Activated CD4-positive, CD25-positive, alpha-beta regulatory T cell (primary cell): ENCODE measurements at regions not wholly inside any gene's neighbourhood (a gene's known extent, or its start where the extent isn't known, plus 50 kb on each side); places are given as distances from the start of the nearest gene placed in this dataset.
"Not testable (repeated sequence)": the region's sequence is repeated elsewhere in the genome, so short reads cannot be mapped to it uniquely, and the experiment has no call there.

Experiments used
- DNase-seq, 4 experiments: peaks; one replicate each; lab custom pipeline; 2025; lab: John Stamatoyannopoulos, UW

DNA sequence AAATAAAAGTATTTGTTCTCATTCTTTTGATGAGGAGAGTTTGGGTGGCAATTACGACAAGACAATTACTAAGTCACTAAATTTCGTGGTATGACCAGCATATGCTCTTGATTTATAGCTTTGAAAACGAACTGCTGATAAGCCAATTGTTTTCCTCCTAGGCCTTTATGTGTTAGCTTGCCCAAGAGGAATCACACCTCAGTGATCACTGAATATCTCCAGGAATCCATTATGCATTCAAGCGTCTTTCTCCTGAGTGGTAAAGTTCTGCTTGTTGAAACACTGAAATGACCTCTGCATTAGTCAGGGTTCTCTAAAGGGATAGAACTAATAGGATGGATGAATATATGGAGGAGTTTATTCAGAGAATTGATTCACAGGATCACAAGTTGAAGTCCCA lies 677.7 kb upstream of the MEF2C start:
- no peak for DNase-seq

GRCh38 chr5:89556215-89556913 lies 673.4 kb upstream of the MEF2C start:
- DNase-seq: no peak

- DNase-seq: no peak
Measured at GRCh38 chr5:89546657-89547056, 663.7 kb upstream of the MEF2C start.

DNA sequence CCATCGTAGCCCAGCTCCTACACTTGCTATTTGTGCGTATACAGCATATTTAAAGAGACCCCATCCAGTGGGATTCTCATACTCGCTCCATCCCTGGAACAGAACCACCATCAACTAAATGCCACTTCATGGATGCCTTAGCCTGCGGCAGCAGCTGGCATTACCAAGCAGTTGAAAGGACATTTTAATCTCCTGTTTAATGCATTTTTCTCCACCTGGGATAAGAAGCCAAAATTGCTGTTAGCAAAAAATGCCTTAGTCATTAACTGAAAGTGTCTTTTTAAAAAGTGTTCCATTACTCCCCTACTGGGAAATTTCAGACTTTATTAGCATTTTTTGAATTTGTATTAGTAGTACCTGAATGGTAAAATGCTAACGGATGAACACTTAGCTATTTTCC lies 662.6 kb upstream of the MEF2C start:
- DNase-seq: no peak

DNA sequence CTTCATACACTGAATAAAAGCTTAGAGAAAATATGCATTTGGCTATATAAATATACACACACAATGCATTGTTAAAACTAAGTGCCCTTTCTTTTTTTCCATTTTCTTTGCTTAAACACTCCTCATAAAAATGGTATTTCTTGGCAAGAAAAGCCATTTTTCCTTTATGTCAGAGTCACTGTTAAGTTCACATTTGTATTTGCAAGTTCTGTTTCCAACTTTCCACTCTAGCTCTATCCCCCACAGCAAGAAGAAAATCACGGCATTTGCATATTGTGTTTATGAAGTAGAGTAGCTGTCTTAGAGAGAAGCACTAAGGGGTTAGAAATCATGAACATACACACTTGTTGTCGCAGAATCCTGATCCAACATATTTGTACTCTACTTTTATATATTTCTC lies 662.1 kb upstream of the MEF2C start:
- no peak for DNase-seq

- no peak for DNase-seq
Measured at GRCh38 chr5:89542736-89543135, 659.8 kb upstream of the MEF2C start.

- DNase-seq: no peak
Measured at GRCh38 chr5:89537800-89538199, 654.8 kb upstream of the MEF2C start.

DNA sequence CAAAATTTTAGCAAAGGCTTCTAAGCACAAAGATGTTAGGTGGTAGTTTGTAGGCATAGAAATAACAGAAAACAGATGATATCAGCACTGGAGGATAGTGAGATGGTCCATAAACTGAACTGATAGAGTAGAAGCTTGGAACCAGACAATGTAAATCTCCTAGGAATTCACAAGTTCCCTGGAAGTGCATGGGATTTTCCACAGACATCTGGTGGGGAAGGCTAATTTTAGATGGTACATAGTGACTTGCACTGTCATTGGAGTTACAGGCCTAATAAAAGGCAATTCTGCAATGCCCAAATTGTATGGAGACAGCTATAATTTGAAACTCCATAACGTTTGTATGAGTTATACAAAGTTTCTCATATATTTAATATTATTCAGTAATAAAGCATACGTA lies 653.0 kb upstream of the MEF2C start:
- DNase-seq: no peak

GRCh38 chr5:89535411-89535810 lies 652.4 kb upstream of the MEF2C start:
- no peak for DNase-seq

- DNase-seq: no peak
Measured at GRCh38 chr5:89534331-89534730, 651.3 kb upstream of the MEF2C start.

DNA sequence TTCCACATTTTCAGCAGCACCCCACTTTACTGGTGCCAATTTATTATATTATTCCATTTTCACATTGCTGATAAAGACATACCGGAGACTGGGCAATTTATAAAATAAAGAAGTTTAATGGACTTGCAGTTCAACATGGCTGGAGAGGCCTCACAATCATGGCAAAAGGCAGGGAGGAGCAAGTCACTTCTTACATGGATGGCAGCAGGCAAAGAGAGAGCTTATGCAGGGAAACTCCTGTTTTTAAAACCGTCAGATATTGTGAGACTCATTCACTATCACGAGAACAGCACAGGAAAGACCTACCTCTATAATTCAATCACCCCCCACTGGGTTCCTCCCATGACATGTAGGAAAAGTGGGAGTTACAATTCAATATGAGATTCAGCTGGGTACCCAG lies 641.8 kb upstream of the MEF2C start:
- no peak for DNase-seq

DNA sequence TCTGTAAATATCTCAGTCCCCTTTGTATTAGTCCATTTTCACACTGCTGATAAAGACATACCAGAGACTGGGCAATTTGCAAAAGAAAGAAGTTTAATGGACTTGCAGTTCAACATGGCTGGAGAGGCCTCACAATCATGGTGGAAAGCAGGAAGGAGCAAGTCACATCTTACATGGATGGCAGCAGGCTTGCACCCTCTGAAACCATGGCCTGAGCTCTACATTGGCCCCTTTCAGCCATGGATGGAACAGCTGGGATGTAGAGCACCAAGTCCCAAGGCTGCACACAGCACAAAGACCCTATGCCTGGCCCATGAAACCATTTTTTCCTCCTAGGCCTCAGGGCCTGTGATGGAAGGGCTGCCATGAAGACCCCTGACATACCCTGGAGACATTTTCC lies 640.9 kb upstream of the MEF2C start:
- DNase-seq: not testable (repeated sequence)

- no peak for DNase-seq
Measured at GRCh38 chr5:89520771-89521170, 637.8 kb upstream of the MEF2C start.

GRCh38 chr5:89513299-89514044 lies 630.5 kb upstream of the MEF2C start:
- DNase-seq: no peak

GRCh38 chr5:89504051-89504450 lies 621.1 kb upstream of the MEF2C start:
- DNase-seq: no peak

DNA sequence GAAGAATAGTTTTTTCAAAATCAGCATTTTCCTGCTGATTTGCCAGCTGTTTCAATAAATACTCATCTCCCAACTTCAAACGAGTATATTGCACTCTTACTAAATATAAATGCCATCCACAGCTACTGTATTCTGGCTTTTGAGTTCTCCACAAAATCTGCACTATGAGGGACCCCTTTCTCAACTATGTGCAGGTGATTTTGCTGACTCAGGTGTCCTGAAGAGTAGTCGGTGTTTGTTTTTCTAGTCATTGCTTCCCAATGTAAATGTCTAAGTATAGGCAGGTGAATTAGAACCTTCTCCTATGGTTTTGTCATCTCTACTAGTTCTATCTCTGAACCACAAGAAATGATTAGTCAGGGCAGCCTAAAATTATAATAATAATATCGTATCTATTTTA lies 616.8 kb upstream of the MEF2C start:
- DNase-seq: no peak

- DNase-seq: no peak
Measured at GRCh38 chr5:89498699-89499098, 615.7 kb upstream of the MEF2C start.

DNA sequence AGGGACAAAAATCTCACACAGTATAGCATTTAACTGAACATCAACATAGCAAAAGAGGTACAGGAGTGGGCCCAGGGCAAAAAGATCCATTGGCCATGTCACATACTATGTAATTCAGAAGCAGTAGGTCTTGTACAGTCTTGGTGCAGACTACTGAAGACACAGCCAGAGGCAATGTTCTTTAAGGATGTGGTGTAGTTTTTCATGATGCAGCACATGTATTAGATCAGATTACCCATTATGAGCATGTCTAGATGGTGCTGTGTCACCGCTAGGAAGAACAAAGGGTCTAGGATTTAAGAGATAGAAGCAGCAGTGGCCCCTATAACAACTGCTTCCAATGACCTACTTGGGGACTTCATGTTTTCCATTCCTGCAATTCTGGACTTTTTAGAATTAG lies 610.4 kb upstream of the MEF2C start:
- DNase-seq: no peak

DNA sequence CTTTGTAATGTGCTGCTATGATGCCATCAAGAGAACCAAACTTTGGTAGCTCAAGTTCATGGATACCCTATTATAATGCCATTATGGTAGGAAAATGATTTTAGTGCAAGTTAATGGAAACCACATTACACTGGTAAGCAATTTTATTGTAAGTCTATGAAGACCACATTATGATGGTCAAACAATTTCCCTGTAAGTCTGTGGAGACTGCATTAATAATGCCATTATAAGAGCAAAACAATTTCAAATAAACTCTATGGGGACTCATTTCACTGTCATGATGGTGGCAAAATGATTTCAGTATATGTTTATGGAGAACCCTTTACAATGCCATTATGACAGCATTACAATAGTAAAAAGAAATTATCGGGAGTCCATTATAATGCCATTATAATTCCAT lies 602.0 kb upstream of the MEF2C start:
- DNase-seq: no peak

DNA sequence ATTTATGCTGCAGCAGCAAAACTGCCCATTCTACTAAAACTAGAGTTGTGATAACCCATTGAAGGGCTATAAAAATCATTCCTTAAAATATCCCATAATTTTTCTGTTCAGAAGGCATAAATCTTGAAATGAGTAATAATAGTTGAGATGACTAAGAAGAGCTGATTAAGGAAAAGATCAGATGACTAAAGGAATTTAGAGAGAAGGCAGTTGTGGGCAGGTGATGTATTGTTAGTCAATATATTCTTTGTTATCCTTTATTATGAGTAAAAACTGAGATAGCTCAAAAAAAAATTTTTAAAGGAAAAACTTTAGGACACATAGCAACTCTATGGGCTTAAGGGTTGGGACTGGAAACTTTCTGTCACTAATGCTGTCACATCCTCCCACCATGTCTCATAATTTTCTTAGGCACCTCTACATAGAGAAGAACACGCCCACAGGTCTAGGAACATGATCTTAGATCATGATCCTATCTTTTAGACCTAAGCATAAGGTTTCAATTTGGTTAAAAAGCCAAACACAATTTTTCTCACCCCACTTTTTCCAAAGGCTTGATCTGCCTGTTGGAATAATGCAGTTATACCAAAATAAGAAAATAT lies 597.5 kb upstream of the MEF2C start:
- DNase-seq: no peak

GRCh38 chr5:89478851-89479250 lies 595.9 kb upstream of the MEF2C start:
- DNase-seq: no peak

DNA sequence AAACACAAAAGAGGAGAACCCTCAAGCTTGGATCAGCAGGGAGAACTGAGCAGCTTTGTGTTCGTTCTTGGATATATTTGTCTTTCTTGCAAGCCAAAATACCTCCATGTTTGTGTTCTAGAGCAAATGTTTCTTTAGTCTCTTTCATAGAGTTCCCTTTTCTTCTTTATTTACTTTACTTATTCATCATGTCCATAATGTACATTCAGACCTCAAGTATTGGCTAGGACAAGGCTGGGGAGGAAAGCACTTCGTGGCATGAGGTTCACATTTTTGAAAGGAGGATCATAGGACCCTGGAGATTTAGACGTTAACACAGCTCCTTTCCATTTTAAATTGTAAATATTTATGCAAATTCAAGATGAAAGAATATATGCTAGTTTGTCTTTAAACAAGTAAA lies 590.2 kb upstream of the MEF2C start:
- DNase-seq: no peak

GRCh38 chr5:89471541-89471940 lies 588.6 kb upstream of the MEF2C start:
- DNase-seq: no peak
